OCI-LY1 (cell line): ENCODE measurements at regions not wholly inside any gene's neighbourhood (a gene's known extent, or its start where the extent isn't known, plus 50 kb on each side); places are given as distances from the start of the nearest gene placed in this dataset.

ENCODE experiments used
- CTCF ChIP-seq: fragments of 200-600 bp; sonication (generic), shearing (Covaris generic); IDR thresholded peaks from 2 replicates; pipeline ENCODE4 v1.5.1; 2017; ENCODE audit warnings: mild to moderate bottlenecking, antibody characterized with exemption, low read length, moderate library complexity, mixed read lengths
- EZH2 ChIP-seq: fragments of 200-600 bp; sonication (generic), shearing (Covaris generic); IDR thresholded peaks from 2 replicates; pipeline ENCODE4 v1.8.0; 2017; ENCODE audit warnings: borderline replicate concordance, mixed run types, mild to moderate bottlenecking, antibody characterized with exemption, low read length, moderate library complexity, mixed read lengths

GRCh38 chr6:14881398-14881797, 364.5 kb upstream of the JARID2 start:
- TF ChIP-seq CTCF (no peak), EZH2 (no peak)
